Fibroblast of skin of back (primary cell): ENCODE measurements at regions not wholly inside any gene's neighbourhood (a gene's known extent, or its start where the extent isn't known, plus 50 kb on each side); places are given as distances from the start of the nearest gene placed in this dataset.

Experiments used
- DNase-seq: peaks from one replicate; pipeline ENCODE4 v3.0.0-alpha.2; 2013

DNA sequence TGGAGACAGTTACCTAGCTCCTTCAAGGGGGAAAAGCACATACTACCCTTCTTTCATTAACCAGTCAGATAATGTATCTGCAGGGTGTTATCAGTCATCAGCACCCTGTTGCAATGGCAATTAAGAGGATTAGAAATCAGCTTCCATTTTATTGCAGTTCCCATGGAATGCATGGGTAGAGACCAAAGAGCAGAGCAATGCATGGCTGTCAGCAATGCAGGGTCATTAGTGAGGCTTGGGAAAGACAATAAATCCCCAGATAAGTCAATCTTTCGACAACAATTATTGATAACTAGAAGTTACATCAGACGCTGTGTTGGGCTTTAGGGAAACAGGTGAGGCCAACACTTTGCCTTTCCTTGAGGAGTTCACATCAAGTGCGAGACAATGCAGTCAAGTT lies 150.9 kb downstream of the MAFB start:
- no peak for DNase-seq

DNA sequence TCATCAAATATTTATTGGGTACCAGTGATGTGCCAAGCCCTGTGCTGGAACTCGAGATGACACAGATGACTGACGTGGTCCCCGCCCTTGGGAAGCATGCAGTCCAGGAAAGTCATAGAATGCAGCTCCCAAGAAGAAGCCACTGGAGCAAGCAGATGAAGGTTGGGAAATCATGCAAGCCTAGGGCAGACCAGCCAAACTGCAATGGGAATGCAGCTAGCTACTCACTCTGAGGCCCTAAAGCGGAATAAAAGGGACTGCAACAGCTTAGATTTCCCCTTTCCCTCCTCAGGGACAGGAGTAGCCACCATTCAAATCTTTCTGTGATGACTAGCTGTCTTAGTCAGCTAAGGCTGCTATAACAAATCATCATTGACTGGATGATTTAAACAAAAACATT lies 152.2 kb downstream of the MAFB start:
- DNase-seq: peak; percentile 38

DNA sequence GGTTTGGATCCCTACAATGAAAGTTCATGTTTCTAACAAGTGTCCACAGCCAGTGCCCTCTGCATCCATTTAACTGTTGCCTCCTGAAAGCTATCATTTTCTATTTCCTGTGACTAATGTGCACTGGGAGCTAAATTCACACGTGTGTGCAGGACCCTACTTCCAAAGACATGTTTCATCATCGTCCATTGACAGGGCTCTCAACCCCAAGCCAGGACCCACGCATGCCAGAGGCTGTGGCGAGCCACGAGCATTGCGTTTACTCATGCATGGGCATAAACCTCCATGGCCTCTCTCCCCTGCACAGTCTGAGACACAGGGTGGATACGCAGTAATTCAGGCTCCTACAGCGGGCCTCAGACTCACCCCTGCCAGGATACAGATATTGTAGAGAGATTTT lies 153.2 kb downstream of the MAFB start:
- no peak for DNase-seq

DNA sequence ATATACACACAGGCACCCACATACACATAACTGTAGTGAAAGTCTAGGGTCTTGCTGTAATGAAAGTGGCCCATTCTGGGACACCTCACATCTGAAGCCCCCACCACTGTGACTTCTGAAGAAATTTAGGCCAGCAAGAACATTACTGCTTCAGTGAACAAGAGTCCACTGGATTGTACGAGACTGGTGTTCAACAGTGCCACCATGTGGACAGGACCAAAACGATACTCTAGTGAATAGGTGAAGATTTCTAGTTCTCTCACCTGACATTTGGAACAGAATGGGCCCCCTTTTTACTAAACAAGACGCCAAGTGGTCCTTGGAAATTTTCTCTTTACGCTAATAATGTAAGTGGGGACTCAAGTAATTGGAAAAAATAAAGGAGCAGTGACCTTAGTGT lies 156.9 kb downstream of the MAFB start:
- DNase-seq: no peak

DNA sequence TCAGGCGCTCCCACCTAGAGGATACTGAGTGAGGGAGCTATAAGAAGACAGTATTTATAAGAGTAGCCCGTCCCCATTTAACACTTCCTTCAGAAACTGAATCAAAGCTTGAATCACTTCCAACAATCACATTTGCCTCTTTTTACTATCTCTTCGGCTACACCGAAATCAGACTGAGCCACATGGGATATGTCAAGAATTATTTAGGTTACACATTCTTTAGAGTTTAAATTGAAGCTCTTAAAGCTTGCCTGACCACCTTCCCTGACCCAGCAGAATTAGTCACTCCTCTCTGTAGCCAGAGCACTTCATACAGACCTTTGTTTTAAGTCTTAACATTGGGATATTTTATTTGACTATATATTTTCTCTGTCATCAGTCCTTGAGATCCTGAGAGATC lies 163.7 kb downstream of the MAFB start:
- DNase-seq: peak; percentile 68

DNA sequence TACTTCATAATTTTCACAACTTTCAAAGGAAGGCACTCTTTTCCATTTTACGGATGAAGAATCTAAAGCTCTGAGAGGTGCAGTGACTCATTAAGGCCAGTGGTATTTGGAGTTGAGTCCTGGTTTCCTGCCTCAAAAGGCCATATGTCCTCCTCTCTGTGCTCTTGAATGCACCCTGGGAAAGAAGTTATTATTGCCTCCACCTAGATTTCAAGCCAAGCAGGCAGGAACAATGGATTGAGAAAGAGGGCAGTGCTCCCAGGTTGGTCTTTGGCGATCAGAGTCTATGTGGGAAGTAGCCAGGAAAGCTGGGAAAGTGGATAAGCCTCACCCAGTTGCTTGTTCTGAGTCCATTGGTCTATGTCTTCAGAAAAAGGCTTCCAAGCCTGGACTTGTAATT lies 165.0 kb downstream of the MAFB start:
- DNase-seq: no peak

DNA sequence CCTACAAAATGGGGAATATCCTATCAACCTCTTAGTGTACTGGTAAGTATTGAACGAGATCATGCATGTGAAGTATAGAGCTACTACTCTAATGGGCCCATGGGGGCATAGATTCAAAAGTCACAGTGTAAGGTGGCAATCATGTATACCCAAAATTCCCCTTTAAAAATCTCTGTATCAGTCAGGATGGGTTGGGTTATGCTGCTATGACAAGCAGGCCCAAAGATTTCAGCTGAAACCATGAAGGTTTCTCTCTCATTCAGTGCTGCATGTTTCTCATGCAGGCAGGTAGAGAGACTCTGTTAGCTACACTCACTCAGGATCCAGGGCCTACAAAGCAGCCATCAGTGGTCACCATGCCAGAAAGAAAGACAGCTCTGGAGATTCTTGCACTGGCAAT lies 166.6 kb downstream of the MAFB start:
- no peak for DNase-seq

DNA sequence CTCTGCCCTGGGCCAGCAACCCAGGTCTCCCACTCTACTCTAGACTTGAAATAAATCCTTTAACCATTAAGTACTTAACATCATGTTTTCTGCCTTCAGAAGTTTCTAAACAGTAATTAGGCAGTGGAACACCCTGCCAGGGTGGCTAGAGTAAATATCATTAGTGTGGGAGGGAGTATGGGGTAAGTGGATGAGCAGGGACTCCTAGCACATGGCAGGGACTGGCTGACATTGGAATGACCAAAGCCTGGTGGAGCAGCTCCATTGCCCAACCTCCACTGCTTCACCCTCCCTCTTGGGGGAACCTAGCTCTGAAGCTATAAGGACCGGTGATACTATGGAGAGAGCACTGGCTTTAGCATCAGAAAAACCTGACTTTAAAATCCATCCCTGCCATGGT lies 167.1 kb downstream of the MAFB start:
- no peak for DNase-seq

DNA sequence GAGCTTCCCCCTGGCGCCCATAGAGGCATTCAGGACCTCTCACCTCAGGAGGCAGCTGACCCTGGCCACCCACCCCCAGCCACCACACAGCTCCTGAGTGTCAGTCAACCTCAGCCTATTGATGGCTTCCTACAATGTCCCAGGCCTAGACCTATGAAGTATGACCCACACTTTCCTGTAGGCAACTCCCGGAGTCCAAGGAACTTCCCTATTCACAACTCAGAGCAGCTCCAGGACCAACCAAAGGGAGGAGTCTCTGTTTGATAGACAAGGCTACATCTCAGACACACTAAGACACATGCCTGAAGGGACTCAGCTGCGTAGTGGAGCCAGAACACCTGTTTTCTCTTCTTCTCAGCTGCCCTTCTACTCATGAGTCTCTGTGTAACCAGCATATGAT lies 169.1 kb downstream of the MAFB start:
- no peak for DNase-seq

DNA sequence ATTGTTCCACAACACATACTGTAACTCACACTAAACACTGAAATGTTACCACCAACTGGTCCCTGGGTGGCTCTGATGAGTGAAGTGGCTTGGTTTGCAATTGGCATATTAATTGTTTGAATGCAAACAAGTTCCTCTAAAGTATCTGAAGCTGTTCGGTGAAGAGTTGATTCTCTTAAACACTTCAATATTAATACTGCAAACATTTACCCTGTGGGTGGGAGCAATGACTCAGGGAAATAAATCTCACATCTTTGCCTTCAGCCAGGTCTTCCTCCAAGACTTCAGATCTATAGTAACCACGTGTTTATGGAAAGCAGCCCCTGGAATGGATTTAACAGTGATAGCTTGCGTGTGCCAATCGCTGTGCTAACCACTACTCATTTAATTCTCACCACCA lies 176.0 kb downstream of the MAFB start:
- DNase-seq: no peak

DNA sequence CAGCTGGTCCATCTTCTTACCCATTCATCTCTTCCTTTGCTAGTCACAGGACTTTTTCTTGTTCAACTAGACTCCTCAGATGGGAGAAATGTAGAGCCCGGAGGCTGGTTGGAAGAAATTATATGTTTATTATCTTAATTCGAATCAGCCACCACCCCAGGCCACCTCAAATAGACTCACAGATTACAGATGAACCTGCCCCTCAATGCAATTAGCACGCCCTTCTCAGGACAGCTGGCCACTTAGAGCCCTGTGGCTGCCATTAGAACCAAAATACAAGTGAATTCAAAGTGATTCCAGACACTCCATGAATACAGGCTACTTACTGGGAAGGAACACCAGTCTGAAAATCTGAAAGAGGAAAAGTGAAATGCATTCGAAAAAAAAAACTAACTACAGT lies 176.4 kb downstream of the MAFB start:
- DNase-seq: no peak

DNA sequence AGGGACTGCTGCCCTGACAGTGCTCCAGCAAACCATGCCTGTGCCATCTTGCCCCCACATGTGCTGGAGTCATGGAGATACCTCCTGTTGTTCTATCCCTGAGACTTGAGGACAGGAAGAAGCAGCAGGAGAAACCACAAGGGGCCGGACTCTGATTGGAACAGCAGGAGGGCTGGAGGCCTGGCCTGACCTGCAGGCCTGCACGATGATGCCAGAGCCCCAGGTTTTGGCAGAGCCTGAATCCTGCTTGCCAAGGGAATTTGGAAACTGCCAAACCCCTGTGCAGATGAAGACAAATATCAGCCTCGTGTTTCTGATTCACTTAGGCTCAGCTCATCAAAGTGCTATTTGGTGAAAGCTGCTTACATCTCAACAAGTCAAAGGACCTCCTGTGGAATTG lies 177.6 kb downstream of the MAFB start:
- DNase-seq: peak; percentile 52

DNA sequence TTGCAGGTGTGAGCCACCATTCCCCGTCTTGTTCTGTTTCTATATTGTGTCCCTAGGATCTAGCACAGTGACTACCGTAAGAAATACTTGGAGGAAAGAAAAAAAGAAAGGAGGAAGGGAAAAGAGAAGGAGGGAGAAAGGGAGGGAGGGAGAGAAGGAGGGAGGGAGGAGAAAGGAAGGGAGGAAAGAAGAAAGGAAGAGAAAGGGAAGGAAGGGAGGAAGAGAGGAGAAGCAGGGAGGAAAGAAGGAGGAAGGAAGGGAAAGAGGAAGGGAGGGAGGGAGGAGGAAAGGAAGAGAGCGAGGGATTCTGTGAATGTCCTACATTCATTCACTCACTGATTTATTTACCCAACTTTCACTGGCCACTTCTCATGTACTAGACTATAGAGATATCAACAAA lies 178.4 kb downstream of the MAFB start:
- DNase-seq: no peak

DNA sequence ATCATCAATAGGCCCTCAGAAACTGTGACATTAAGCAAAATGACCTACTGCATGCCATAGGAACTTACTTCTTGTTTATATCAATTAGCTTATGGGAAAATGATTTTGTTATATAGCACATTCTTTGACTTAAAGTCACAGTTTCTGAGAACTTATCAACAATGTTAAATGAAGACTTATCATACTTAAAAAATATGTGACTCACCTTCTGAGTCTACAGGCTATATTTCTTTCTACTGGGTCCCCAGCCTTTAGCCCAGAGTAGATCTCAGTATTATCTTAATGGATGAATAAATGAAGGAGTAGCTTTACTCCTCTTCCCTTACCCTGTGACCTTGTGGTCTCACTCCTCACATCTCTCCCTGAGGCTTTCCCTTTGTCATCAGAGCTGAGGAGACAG lies 180.2 kb downstream of the MAFB start:
- peak; percentile 49 for DNase-seq

DNA sequence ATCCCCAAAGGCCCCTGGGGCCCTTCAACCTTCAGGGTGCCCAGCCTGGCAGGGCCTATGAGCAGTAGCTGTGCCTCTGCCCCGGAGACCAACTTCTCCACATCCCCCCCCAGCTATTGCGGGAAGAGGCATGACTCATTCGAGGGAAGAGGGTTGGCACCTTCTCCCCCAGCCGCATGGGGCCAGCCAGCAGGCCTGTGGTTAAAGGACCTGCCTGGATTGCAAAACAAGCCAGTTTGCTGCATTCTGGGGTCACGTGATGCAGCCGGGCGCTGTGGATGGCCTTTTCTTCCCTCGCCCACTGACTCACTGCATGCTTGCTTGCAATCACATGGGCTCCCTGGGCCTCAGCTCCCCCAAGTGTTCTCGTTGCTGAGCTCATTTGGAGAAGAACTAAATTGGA lies 182.5 kb downstream of the MAFB start:
- DNase-seq: peak; percentile 96

DNA sequence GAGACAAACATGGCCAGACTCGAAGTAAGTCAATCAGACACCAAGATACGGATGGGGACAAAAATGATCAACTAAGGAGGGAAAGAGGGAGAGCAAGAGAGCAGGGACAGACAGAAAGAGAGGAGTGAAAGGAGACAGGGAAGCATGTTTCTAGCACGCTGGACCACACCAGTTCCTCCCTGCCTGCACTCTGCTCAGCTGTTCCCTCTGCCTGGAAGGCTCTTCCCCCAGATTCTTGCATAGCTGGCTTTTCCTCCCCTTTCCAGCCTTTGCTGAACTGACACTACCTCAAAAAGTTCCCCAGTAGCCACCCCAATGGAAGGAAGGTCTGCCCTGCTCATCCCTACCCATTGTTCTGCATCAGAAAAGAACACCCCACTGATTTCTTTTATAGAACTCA lies 185.9 kb downstream of the MAFB start:
- no peak for DNase-seq

DNA sequence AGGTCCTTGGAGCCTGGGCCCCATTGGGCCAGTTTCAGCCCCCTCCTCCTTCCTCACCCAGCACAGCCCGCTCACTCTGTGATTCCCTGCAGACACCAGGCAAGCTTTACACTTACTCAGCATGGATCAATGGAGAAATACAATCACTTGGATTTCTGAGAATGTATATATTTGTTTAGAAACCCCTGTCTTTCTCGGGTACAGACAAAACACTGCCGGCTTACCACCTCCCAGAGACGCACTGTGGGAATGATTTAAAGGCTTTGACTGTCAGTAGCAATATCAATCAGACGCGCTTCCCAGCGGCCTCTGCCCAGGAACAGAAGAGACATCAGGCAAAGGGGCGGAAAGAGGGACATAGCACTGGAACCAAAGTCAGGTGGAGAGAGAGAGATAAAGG lies 186.5 kb downstream of the MAFB start:
- no peak for DNase-seq

DNA sequence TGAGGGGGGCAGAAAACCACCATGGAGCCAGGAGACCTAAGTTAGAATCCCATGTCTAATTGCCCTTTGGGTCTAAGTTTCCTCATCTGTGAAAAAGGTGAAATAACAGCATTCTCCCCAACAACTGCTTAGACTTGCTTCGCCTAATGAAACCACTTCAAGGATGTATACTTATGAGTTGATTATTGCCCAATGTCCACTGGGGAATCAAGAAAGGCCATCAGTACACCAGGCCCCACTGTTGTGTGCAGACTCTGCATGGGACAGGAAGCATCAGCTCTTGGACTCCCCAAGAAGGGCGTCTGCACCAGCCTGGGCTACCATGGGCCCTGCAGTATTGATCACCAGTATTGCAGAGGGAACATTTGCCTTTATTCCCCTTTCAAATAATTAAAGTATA lies 189.6 kb downstream of the MAFB start:
- no peak for DNase-seq

DNA sequence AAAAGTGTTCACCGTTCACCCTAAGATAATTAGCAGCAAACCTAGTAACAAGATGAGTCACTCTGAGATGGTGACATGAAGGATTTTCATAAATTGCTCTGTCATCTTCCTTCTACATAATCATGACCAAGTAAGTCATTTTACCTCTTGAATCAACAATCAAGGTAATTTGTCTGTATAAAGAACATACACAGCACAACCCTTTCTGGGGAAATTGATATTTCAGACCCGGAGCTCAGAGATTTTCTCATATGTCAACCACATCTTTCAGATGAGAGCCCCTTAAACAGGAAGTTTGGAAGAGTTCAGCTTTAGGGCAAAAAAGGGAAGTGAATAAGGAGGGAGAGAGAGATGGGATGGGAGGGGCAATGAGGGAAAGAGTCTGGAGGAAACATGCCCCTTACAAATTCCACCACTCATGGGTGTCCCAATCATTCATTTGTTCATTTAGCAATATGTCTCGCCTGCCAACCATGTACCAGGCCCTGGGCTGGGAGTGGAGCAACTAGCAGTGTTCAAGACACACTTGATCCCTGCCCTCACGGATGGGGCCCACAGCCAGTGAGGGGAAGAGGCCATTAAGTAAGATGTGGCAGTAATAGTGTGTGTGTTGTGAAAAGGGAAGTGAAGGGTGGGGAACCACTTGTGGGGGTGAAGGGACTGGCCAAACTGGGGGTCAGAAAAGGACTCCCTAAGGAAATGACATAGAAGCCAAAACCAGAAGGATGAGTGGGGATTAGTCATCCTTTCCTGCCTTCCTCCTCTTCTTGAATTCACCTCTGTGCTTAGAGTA lies 190.9 kb downstream of the MAFB start:
- no peak for DNase-seq

DNA sequence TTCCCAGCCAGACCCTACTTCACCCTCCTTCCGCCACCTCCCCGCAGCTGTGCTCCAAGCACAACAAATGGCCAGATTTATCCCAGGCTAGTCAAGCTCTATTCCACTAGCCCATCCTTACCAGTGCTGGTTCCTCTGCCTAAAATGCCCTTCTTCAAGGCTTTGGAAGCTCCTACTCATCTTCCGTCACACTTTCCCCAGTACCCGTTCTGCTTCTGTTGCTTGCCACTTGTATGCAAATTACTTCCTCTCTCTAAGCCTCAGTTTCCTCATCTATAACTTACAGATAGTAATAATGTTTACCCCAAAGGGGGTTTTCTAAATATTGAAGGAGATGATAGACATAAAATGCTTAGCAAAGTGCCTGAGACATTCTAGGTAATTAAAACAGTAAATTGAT lies 193.1 kb downstream of the MAFB start:
- no peak for DNase-seq

DNA sequence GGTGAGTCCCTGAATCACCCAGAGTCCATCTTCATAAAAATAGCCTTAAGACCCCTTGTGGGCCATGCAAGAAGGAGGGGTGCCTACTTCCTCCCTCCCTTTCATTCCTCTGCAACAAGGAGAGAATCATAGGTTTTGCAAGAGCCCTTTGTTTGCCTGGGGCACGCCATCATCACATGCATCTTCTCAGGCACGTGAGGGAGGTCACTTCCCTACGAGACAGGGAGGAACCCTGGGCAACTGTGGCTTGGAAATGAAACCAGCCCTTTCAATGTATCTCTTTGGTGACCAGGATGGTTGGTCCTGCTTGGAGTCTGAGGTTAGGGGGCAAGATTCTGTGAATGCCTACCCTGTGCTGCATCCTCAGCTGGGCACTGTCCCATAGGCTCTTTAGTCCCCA lies 194.8 kb downstream of the MAFB start:
- no peak for DNase-seq

DNA sequence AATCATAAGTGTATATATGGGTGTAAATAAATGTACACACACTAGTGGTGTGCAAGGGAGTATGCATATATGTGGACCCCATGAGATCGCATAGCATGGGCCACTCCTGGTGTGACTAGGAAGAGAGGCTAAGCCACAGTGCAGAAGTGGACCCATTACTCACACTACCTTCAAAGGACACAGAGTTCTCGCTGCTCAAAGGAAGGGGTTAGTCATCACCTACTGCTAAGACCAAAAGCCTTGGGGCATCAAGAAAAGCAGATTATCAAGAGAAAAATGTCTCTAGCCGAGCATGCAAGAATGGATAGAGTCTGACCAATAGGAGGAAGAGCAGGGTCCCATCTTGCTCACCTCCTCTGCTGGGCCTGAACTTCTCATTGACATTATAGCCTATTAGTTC lies 195.5 kb downstream of the MAFB start:
- DNase-seq: peak; percentile 38

DNA sequence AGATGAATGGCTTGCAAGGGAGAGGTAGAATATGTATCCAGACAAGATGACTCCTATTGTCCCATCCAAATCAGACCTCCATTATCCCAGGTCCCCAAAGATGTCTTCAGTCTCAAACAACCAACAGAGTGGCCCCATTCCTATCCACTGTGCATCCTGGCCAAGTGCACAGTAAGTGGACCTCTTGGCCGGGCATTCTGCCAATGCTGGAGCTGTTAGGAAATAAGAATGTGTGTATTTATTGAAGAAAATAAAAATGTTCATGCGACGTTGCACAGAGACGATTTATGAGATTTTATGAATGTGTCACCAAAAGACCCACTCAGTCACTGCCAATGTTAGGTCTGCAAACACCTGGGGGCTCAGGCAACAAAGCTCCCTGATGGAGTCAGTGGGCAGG lies 196.0 kb downstream of the MAFB start:
- peak; percentile 51 for DNase-seq

DNA sequence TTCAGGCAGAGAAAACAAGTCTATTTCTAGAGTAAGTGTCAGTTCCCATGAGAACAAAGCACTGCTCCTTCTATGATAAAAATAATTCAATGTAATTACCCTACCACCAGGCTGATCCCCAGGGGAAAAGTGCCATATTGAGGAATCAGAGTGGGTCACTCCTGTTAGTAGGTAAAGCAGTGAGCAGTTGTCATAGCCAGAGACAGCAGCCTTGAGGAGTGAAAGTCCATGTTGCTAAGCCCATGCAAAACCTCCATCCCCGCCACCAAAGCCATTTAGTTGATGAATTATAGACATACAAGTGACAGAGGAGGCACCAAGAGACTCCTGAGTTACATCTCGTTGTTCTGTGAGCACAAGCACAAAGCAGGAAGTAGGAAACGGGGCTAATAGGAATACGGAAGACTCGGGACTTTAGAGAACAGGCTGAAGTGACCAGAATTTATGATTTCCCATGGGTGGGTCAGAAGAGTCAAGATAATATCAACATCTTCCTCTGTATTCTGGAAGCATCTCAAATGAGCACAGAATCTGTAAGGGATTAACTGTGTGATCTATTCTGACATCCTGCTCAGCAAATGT lies 197.9 kb downstream of the MAFB start:
- no peak for DNase-seq

DNA sequence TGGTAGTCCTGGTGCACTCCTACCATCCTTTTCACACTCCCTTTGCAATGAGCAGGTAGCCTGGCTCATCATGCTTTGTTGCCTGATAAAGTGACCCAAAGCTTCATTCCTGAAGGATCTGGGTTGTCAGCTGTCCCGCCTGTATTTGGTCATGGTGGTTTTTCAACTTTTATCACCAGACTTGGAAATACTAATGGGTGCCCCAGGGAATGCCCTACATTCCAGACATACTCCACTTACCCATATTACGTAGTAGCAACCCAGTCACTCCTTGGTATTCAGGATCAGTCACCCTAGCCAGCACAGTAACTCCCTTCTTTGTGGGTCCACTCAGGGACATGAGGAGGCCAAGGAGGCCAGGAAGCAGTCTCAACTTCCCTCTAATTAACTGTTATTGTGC lies 199.2 kb downstream of the MAFB start:
- peak; percentile 92 for DNase-seq
